ENCODE measurements at regions not wholly inside any gene's neighbourhood (a gene's known extent, or its start where the extent isn't known, plus 50 kb on each side); places are given as distances from the start of the nearest gene placed in this dataset.

DNA sequence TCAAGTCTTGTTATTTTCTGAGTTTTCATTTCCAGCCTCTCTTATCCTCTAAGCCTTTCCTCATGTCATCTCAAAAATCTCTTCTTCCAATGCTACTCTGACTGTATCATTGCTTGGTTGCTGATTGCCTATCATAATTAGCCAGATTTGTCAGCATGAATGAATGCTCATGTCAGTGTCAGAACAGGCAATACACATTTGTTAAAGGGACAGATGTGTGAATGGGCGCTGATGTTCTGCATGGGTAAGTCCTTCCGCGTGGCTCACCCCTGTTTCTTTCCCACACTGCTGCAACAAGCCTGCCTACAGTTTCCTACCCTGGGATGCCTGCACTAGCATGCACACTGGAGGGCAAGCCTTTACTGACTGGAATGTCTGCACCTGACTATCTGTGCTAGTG is 100.6 kb downstream of the RHOU start:
- Histone ChIP-seq H3K4me1 (ENCODE audit: control insufficient read depth in 2 of 2, insufficient read depth in 2 of 2, low read length in 2 of 2) (peaks cover 23 to 51% of the 10 kb centered on the region in 2 donors), H3K9ac (ENCODE audit: low read depth in 1 of 2, low read length in 2 of 2) (peak overlapping the region in 1 of 2 donors; percentile 23), H3K4me3 (ENCODE audit: low read length in 2 of 2) (peak overlapping the region; percentile 34 to 48), H3K9me3 (ENCODE audit: control insufficient read depth in 2 of 2, low read length in 2 of 2) (no peaks in the 10 kb centered on the region), H3K36me3 (ENCODE audit: control insufficient read depth in 2 of 2, insufficient read depth in 2 of 2, low read length in 2 of 2) (no peaks in the 10 kb centered on the region), H3K27ac (ENCODE audit: low read depth in 2 of 2, low read length in 2 of 2) (peak overlapping the region; percentile 91 to 92), H3K27me3 (ENCODE audit: control insufficient read depth in 2 of 2, insufficient read depth in 2 of 2, low read length in 2 of 2) (no peaks in the 10 kb centered on the region)

DNA sequence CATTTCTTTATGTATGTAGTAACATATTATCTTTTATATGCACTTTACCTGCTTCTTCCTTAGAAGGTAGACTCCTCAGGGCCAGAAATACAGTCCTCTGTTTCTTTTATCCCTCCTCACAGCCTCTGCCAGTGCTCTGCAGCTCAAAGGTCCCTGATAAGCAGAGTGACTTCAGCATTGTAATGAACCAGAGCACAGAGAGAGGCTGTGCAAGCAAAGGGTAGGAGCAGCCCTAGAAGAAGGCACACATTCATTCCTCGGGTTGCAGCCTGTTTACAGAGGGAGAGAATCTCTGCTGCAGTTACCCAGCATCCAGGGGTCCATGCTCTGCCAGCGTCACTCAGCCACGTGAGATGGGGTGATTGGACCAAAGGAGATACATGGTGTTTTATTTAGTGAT is 101.1 kb downstream of the RHOU start:
- Histone ChIP-seq H3K27me3 (ENCODE audit: control insufficient read depth in 2 of 2, insufficient read depth in 2 of 2, low read length in 2 of 2) (no peaks in the 10 kb centered on the region), H3K9ac (ENCODE audit: low read depth in 1 of 2, low read length in 2 of 2) (peak overlapping the region; percentile 53 to 57), H3K27ac (ENCODE audit: low read depth in 2 of 2, low read length in 2 of 2) (peak overlapping the region; percentile 91 to 92), H3K36me3 (ENCODE audit: control insufficient read depth in 2 of 2, insufficient read depth in 2 of 2, low read length in 2 of 2) (no peaks in the 10 kb centered on the region), H3K4me3 (ENCODE audit: low read length in 2 of 2) (peak overlapping the region; percentile 48 to 52), H3K9me3 (ENCODE audit: control insufficient read depth in 2 of 2, low read length in 2 of 2) (no peaks in the 10 kb centered on the region), H3K4me1 (ENCODE audit: control insufficient read depth in 2 of 2, insufficient read depth in 2 of 2, low read length in 2 of 2) (peaks cover 23 to 51% of the 10 kb centered on the region in 2 donors)

DNA sequence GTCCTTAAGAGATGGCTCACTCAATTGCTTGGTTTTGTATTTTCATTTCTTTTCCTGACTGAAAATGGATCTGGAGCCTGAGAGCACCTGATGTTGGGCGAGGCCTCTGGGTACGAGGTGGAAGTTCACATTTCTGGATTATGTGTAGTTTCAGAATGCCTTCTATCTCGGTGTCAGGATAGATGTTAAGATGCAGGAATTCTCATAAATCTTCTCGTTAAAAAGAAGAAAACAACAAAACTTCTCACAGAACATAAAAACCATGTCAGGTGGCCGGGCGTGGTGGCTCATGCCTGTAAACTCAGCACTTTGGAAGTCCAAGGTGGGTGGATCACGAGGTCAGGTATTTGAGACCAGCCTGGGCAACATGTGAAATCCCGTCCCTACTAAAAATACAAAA is 101.8 kb downstream of the RHOU start:
- Histone ChIP-seq H3K36me3 (ENCODE audit: control insufficient read depth in 2 of 2, insufficient read depth in 2 of 2, low read length in 2 of 2) (no peaks in the 10 kb centered on the region), H3K9me3 (ENCODE audit: control insufficient read depth in 2 of 2, low read length in 2 of 2) (no peaks in the 10 kb centered on the region), H3K4me1 (ENCODE audit: control insufficient read depth in 2 of 2, insufficient read depth in 2 of 2, low read length in 2 of 2) (peaks cover 23 to 51% of the 10 kb centered on the region in 2 donors), H3K4me3 (ENCODE audit: low read length in 2 of 2) (peak overlapping the region; percentile 48 to 52), H3K9ac (ENCODE audit: low read depth in 1 of 2, low read length in 2 of 2) (peak overlapping the region; percentile 53 to 65), H3K27me3 (ENCODE audit: control insufficient read depth in 2 of 2, insufficient read depth in 2 of 2, low read length in 2 of 2) (no peaks in the 10 kb centered on the region), H3K27ac (ENCODE audit: low read depth in 2 of 2, low read length in 2 of 2) (peak overlapping the region; percentile 91 to 92)

DNA sequence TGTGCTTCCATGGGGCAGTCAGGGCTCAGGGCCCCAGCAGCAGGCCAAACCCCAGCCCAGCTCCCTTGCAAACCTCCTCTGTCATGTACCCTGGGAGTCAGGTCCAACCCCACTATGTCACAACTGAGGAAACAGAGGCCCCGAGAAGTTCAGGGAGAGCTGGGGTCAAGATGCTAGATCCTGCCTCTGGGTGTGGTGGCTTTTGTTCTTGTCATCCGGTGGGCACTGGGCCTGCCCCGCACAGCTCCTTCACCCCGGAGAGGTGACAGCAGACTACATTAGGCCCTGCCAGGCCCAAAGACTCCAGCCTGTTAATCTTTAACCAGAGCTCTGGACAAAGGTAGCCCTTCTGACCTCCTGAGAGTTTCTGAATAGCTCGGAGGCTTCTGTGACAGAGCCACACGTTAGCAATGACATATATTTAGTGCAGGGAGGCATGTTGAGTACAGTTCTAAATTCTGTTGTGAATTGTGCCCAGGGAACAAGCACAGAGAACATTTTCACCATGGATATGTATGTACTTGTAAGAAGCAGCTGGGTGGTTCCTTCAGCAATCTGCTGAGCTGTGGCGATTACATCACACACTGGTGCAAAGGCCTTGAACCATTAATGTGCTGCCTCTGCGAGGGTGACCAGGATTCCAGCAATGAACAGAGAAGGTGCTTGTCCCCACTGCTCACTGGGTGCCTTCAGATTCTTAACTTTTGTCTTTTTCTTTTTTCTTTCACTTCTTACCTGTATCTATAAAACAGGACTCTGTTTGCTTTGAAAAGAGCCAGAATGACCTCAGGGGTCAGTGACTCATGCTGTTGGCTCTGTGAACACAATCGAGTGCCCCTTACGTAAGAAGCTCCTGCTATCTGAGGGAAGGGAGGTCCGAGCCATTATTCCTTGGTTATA is 102.8 kb downstream of the RHOU start:
- H3K9ac ChIP-seq (ENCODE audit: low read depth in 1 of 2, low read length in 2 of 2), result peak overlapping the region; percentile 65 to 73
- peak overlapping the region; percentile 37 to 48 for H3K4me3 ChIP-seq (ENCODE audit: low read length in 2 of 2)
- H3K9me3 ChIP-seq (ENCODE audit: control insufficient read depth in 2 of 2, low read length in 2 of 2), result no peaks in the 10 kb centered on the region
- H3K4me1 ChIP-seq (ENCODE audit: control insufficient read depth in 2 of 2, insufficient read depth in 2 of 2, low read length in 2 of 2), result peaks cover 23 to 51% of the 10 kb centered on the region in 2 donors
- no peaks in the 10 kb centered on the region for H3K27me3 ChIP-seq (ENCODE audit: control insufficient read depth in 2 of 2, insufficient read depth in 2 of 2, low read length in 2 of 2)
- H3K36me3 ChIP-seq (ENCODE audit: control insufficient read depth in 2 of 2, insufficient read depth in 2 of 2, low read length in 2 of 2), result no peaks in the 10 kb centered on the region
- H3K27ac ChIP-seq (ENCODE audit: low read depth in 2 of 2, low read length in 2 of 2), result peak overlapping the region; percentile 91 to 92

DNA sequence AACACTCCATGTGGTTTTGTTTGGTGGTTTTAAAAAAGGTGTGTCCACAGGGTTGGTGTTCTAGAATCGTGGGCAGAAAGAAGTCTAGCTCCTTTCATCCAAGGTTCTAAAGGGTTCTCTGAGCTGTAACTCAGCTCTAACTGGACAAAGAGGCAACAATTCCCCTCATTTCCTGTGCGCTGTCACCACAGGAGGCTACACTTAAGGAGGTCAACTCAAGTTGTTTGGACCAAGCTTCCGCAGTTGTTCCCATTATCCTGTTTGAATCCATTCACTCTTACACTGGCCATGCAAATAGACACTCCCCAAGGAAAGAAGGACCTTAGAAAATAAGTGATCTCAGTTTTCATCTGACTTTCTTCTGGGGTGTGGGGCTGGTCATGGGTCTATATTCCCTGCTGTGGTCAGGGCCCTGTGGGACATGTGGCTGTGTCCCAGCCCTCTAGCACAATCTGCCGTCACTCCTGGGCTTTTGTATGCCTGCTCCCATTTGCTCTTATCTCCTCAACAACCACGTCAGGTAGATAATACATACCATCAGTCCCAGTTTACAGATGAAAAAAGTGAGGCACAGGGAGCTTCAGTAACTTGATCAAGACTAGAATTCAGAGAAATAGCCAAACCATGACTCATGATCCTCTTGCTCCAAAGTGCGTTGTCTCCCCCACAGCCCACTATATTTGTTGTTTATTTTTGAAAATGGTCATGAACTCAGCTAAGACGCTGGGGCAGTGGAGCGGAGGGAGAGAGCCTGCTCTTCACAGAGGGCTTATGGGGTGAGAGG is 103.6 kb downstream of the RHOU start:
- peak overlapping the region in 1 of 2 donors; percentile 65 for H3K9ac ChIP-seq (ENCODE audit: low read depth in 1 of 2, low read length in 2 of 2)
- H3K27ac ChIP-seq (ENCODE audit: low read depth in 2 of 2, low read length in 2 of 2), result peak overlapping the region; percentile 91 to 92
- peak overlapping the region; percentile 6 to 51 for H3K4me3 ChIP-seq (ENCODE audit: low read length in 2 of 2)

DNA sequence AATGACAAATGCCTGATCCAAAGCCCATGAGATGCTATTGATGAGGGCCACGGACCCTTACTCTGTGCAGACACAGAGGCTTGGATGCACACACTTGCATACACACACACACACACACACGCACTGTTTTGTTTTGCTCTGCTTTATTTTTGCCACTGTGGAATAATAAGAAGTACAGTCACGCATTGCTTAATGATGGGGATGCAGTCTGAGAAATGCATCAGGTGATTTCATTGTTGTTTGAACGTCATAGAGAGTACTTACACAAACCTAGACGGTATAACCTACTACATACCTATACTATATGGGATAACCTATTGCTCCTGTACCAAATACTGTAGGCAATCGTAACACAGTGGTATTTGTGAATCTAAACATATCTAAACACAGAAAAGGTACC is 104.4 kb downstream of the RHOU start:
- Histone ChIP-seq H3K9ac (ENCODE audit: low read depth in 1 of 2, low read length in 2 of 2) (no peak overlapping the region), H3K9me3 (ENCODE audit: control insufficient read depth in 2 of 2, low read length in 2 of 2) (no peaks in the 10 kb centered on the region), H3K36me3 (ENCODE audit: control insufficient read depth in 2 of 2, insufficient read depth in 2 of 2, low read length in 2 of 2) (no peaks in the 10 kb centered on the region), H3K27ac (ENCODE audit: low read depth in 2 of 2, low read length in 2 of 2) (peak overlapping the region; percentile 91 to 92), H3K4me1 (ENCODE audit: control insufficient read depth in 2 of 2, insufficient read depth in 2 of 2, low read length in 2 of 2) (peaks cover 23 to 44% of the 10 kb centered on the region in 2 donors), H3K4me3 (ENCODE audit: low read length in 2 of 2) (no peak overlapping the region), H3K27me3 (ENCODE audit: control insufficient read depth in 2 of 2, insufficient read depth in 2 of 2, low read length in 2 of 2) (no peaks in the 10 kb centered on the region)

More for the DNA sequence above, 103.6 kb downstream of the RHOU start:
- H3K36me3 ChIP-seq (ENCODE audit: control insufficient read depth in 2 of 2, insufficient read depth in 2 of 2, low read length in 2 of 2), result no peaks in the 10 kb centered on the region
- no peaks in the 10 kb centered on the region for H3K9me3 ChIP-seq (ENCODE audit: control insufficient read depth in 2 of 2, low read length in 2 of 2)
- peaks cover 23 to 51% of the 10 kb centered on the region in 2 donors for H3K4me1 ChIP-seq (ENCODE audit: control insufficient read depth in 2 of 2, insufficient read depth in 2 of 2, low read length in 2 of 2)
- H3K27me3 ChIP-seq (ENCODE audit: control insufficient read depth in 2 of 2, insufficient read depth in 2 of 2, low read length in 2 of 2), result no peaks in the 10 kb centered on the region

DNA sequence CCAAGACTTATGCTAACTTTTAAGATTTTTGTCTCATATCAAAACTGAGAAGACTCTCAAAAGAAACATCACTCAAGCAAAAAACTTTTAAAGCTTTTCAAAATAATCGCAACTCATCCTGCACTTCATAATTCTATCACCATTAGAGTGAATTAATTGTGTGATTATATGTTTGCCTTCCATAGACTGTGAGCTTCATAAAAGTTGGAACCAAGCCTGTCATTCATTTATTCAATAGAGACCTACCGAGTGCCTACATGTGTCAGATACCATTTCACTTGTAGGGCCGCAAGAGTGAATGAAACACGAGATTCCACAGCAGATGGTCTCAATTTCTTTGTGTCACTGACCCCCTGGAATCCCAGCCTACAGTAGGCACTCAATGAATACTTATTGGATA is 106.4 kb downstream of the RHOU start:
- no peak overlapping the region for H3K9ac ChIP-seq (ENCODE audit: low read depth in 1 of 2, low read length in 2 of 2)

DNA sequence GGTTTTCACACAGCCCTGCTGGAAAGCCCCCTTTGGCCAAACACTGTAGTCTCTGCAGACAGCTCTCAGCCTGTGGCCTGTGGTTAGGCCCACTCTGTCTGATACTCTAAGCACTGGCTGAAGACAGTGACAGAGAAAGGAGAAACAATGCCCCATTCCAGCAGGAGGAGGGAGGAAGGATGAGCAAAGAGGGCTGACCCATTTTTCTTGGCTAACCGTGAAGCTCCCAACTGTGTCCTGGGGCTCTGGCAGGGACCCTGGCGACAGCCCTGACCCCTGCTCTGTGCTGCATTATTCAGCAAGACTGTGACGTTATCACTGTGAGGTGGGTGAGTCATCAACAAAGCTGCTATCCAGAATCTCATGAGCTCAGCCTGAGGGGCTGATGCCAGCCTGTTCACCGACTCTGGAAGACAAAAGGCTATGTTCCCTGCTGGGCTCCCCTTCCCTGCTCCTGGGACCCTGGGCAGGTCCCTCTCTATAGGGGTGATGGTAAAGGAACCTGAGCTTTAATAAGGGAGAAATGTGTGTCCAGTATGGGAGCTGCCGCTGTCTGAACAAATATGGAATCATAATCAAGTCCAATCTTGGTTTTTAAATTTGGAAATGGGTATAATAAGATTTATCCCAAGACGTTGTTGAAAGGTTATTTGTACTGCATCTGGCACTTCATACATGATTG is 107.0 kb downstream of the RHOU start:
- Histone ChIP-seq H3K4me3 (ENCODE audit: low read length in 2 of 2) (no peak overlapping the region), H3K4me1 (ENCODE audit: control insufficient read depth in 2 of 2, insufficient read depth in 2 of 2, low read length in 2 of 2) (peaks cover 18 to 25% of the 10 kb centered on the region in 2 donors), H3K36me3 (ENCODE audit: control insufficient read depth in 2 of 2, insufficient read depth in 2 of 2, low read length in 2 of 2) (no peaks in the 10 kb centered on the region), H3K9ac (ENCODE audit: low read depth in 1 of 2, low read length in 2 of 2) (no peak overlapping the region), H3K27me3 (ENCODE audit: control insufficient read depth in 2 of 2, insufficient read depth in 2 of 2, low read length in 2 of 2) (no peaks in the 10 kb centered on the region), H3K27ac (ENCODE audit: low read depth in 2 of 2, low read length in 2 of 2) (no peak overlapping the region), H3K9me3 (ENCODE audit: control insufficient read depth in 2 of 2, low read length in 2 of 2) (no peaks in the 10 kb centered on the region)

More for the DNA sequence above, 106.4 kb downstream of the RHOU start:
- no peaks in the 10 kb centered on the region for H3K36me3 ChIP-seq (ENCODE audit: control insufficient read depth in 2 of 2, insufficient read depth in 2 of 2, low read length in 2 of 2)
- H3K9me3 ChIP-seq (ENCODE audit: control insufficient read depth in 2 of 2, low read length in 2 of 2), result no peaks in the 10 kb centered on the region
- H3K27ac ChIP-seq (ENCODE audit: low read depth in 2 of 2, low read length in 2 of 2), result no peak overlapping the region
- no peaks in the 10 kb centered on the region for H3K27me3 ChIP-seq (ENCODE audit: control insufficient read depth in 2 of 2, insufficient read depth in 2 of 2, low read length in 2 of 2)
- H3K4me1 ChIP-seq (ENCODE audit: control insufficient read depth in 2 of 2, insufficient read depth in 2 of 2, low read length in 2 of 2), result peaks cover 18 to 30% of the 10 kb centered on the region in 2 donors
- no peak overlapping the region for H3K4me3 ChIP-seq (ENCODE audit: low read length in 2 of 2)

DNA sequence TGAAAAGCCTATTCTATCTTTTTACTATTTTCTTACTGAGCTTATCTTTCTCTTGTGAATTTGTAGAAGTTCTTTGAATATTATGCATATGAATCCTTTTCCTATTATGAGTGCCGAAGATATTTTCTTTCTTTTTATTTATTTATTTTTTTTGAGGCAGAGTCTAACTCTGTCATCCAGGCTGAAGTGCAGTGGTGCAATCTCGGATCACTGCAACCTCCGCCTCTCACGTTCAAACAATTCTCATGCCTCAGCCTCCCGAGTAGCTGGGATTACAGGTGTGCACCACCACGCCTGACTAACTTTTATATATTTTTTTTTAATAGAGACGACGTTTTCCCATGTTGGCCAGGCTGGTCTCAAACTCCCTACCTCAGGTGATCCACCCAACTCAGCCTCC is 109.8 kb downstream of the RHOU start:
- H3K27ac ChIP-seq (ENCODE audit: low read depth in 2 of 2, low read length in 2 of 2), result no peak overlapping the region
- peaks cover 12 to 20% of the 10 kb centered on the region in 2 donors for H3K4me1 ChIP-seq (ENCODE audit: control insufficient read depth in 2 of 2, insufficient read depth in 2 of 2, low read length in 2 of 2)
- no peaks in the 10 kb centered on the region for H3K9me3 ChIP-seq (ENCODE audit: control insufficient read depth in 2 of 2, low read length in 2 of 2)
- H3K36me3 ChIP-seq (ENCODE audit: control insufficient read depth in 2 of 2, insufficient read depth in 2 of 2, low read length in 2 of 2), result no peaks in the 10 kb centered on the region
- H3K27me3 ChIP-seq (ENCODE audit: control insufficient read depth in 2 of 2, insufficient read depth in 2 of 2, low read length in 2 of 2), result no peaks in the 10 kb centered on the region
- H3K4me3 ChIP-seq (ENCODE audit: low read length in 2 of 2), result no peak overlapping the region
- H3K9ac ChIP-seq (ENCODE audit: low read depth in 1 of 2, low read length in 2 of 2), result no peak overlapping the region
